ENCODE measurements at regions not wholly inside any gene's neighbourhood (a gene's known extent, or its start where the extent isn't known, plus 50 kb on each side); places are given as distances from the start of the nearest gene placed in this dataset.
"Not testable (repeated sequence)": the region's sequence is repeated elsewhere in the genome, so short reads cannot be mapped to it uniquely, and the experiment has no call there.

- intact Hi-C loops (cut with DNase I) = no loop called here
- Histone ChIP-seq H3K4me3 (ENCODE audit: low read length in 3 of 3) (no peak overlapping the region), H3K27me3 (ENCODE audit: control insufficient read depth, insufficient read depth, low read length) (no peaks in the 10 kb centered on the region), H3K36me3 (ENCODE audit: control insufficient read depth in 2 of 3, insufficient read depth in 3 of 3, low read length in 3 of 3) (no peaks in the 10 kb centered on the region), H3K9me3 (ENCODE audit: control insufficient read depth in 2 of 3, insufficient read depth in 1 of 3, low read length in 3 of 3) (no peaks in the 10 kb centered on the region), H3K4me1 (ENCODE audit: control insufficient read depth in 2 of 3, insufficient read depth in 2 of 3, low read depth in 1 of 3, low read length in 3 of 3) (no peaks in the 10 kb centered on the region), H3K9ac (ENCODE audit: low read length in 3 of 3) (no peak overlapping the region), H3K27ac (ENCODE audit: low read depth in 2 of 2, low read length in 2 of 2) (no peak overlapping the region)
- TF ChIP-seq CTCF (IDR thresholded peaks at IDR 0.05; ENCODE audit: borderline replicate concordance, extremely low read depth, insufficient read depth) = no peak
- DNase-seq = no peak
- no peak for FAIRE-seq
Measured at GRCh38 chr2:123609077-123609476, 416.0 kb upstream of the CNTNAP5 start.

GRCh38 chr2:123614596-123614995 lies 410.5 kb upstream of the CNTNAP5 start:
- FAIRE-seq (no peak), DNase-seq (no peak)
- no peaks in the 10 kb centered on the region for H3K36me3 ChIP-seq (ENCODE audit: control insufficient read depth in 2 of 3, insufficient read depth in 3 of 3, low read length in 3 of 3)
- H3K9ac ChIP-seq (ENCODE audit: low read length in 3 of 3) = no peak overlapping the region
- TF ChIP-seq CTCF (IDR thresholded peaks at IDR 0.05; ENCODE audit: borderline replicate concordance, extremely low read depth, insufficient read depth) = no peak
- H3K4me3 ChIP-seq (ENCODE audit: low read length in 3 of 3) = no peak overlapping the region
- intact Hi-C loops (cut with DNase I) = no loop called here
- no peaks in the 10 kb centered on the region for H3K9me3 ChIP-seq (ENCODE audit: control insufficient read depth in 2 of 3, insufficient read depth in 1 of 3, low read length in 3 of 3)
- no peaks in the 10 kb centered on the region for H3K4me1 ChIP-seq (ENCODE audit: control insufficient read depth in 2 of 3, insufficient read depth in 2 of 3, low read depth in 1 of 3, low read length in 3 of 3)
- H3K27me3 ChIP-seq (ENCODE audit: control insufficient read depth, insufficient read depth, low read length) = no peaks in the 10 kb centered on the region
- no peak overlapping the region for H3K27ac ChIP-seq (ENCODE audit: low read depth in 2 of 2, low read length in 2 of 2)

GRCh38 chr2:123618642-123619041 lies 406.4 kb upstream of the CNTNAP5 start:
- H3K36me3 ChIP-seq (ENCODE audit: control insufficient read depth in 2 of 3, insufficient read depth in 3 of 3, low read length in 3 of 3); H3K4me1 ChIP-seq (ENCODE audit: control insufficient read depth in 2 of 3, insufficient read depth in 2 of 3, low read depth in 1 of 3, low read length in 3 of 3); H3K9me3 ChIP-seq (ENCODE audit: control insufficient read depth in 2 of 3, insufficient read depth in 1 of 3, low read length in 3 of 3); DNase-seq; H3K9ac ChIP-seq (ENCODE audit: low read length in 3 of 3); FAIRE-seq; H3K27me3 ChIP-seq (ENCODE audit: control insufficient read depth, insufficient read depth, low read length); intact Hi-C loops (cut with DNase I); H3K27ac ChIP-seq (ENCODE audit: low read depth in 2 of 2, low read length in 2 of 2); H3K4me3 ChIP-seq (ENCODE audit: low read length in 3 of 3): not testable (repeated sequence)

GRCh38 chr2:123624816-123625215 lies 400.3 kb upstream of the CNTNAP5 start:
- TF ChIP-seq CTCF (IDR thresholded peaks at IDR 0.05; ENCODE audit: borderline replicate concordance, extremely low read depth, insufficient read depth) = no peak
- H3K27me3 ChIP-seq (ENCODE audit: control insufficient read depth, insufficient read depth, low read length) = no peaks in the 10 kb centered on the region
- no peak overlapping the region for H3K4me3 ChIP-seq (ENCODE audit: low read length in 3 of 3)
- DNase-seq (no peak), FAIRE-seq (no peak)
- H3K27ac ChIP-seq (ENCODE audit: low read depth in 2 of 2, low read length in 2 of 2) = no peak overlapping the region
- intact Hi-C loops (cut with DNase I) = no loop called here
- H3K36me3 ChIP-seq (ENCODE audit: control insufficient read depth in 2 of 3, insufficient read depth in 3 of 3, low read length in 3 of 3) = no peaks in the 10 kb centered on the region
- H3K9me3 ChIP-seq (ENCODE audit: control insufficient read depth in 2 of 3, insufficient read depth in 1 of 3, low read length in 3 of 3) = peaks cover 0 to 4% (median 0%) of the 10 kb centered on the region in 3 donors
- H3K4me1 ChIP-seq (ENCODE audit: control insufficient read depth in 2 of 3, insufficient read depth in 2 of 3, low read depth in 1 of 3, low read length in 3 of 3) = no peaks in the 10 kb centered on the region
- no peak overlapping the region for H3K9ac ChIP-seq (ENCODE audit: low read length in 3 of 3)
